ENCODE measurements at regions not wholly inside any gene's neighbourhood (a gene's known extent, or its start where the extent isn't known, plus 50 kb on each side); places are given as distances from the start of the nearest gene placed in this dataset.

DNA sequence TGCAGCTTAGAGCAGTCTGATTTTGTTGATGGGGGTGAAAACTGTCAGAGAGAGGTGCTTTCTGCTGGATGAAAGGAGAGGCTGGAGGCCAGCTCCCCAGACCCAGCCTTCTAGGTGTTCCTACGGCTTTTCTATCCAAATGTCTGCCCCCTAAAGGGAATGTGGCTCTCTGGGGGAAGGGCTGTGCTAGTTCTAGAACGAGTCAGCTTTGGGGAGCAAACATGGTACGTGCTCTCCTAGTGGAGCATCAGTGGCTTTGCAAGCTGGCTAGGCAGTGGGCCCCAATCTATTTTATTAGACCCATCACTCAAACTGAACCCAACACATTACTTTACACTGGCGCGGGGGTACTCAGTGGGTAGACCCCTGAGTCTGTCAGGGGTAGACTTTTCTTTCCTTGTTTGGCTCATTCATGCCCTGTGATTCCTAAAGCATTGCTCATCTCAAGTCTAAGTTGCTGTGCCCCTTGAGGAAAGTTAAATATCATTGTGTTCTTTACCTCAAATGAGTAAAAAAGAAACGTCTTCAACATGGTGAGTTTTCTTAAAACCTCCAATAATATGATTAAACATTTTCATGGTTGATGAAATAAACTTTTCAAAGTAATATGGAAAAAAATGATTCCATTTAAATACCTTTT lies 254.9 kb downstream of the DLEU7 start:
- TF ChIP-seq, protein P1, sequence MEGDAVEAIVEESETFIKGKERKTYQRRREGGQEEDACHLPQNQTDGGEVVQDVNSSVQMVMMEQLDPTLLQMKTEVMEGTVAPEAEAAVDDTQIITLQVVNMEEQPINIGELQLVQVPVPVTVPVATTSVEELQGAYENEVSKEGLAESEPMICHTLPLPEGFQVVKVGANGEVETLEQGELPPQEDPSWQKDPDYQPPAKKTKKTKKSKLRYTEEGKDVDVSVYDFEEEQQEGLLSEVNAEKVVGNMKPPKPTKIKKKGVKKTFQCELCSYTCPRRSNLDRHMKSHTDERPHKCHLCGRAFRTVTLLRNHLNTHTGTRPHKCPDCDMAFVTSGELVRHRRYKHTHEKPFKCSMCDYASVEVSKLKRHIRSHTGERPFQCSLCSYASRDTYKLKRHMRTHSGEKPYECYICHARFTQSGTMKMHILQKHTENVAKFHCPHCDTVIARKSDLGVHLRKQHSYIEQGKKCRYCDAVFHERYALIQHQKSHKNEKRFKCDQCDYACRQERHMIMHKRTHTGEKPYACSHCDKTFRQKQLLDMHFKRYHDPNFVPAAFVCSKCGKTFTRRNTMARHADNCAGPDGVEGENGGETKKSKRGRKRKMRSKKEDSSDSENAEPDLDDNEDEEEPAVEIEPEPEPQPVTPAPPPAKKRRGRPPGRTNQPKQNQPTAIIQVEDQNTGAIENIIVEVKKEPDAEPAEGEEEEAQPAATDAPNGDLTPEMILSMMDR (IDR thresholded peaks at IDR 0.05) = no peak
- no peak for TF ChIP-seq ZFX (IDR thresholded peaks at IDR 0.05; ENCODE audit: borderline replicate concordance)
